ENCODE measurements at regions not wholly inside any gene's neighbourhood (a gene's known extent, or its start where the extent isn't known, plus 50 kb on each side); places are given as distances from the start of the nearest gene placed in this dataset.

DNA sequence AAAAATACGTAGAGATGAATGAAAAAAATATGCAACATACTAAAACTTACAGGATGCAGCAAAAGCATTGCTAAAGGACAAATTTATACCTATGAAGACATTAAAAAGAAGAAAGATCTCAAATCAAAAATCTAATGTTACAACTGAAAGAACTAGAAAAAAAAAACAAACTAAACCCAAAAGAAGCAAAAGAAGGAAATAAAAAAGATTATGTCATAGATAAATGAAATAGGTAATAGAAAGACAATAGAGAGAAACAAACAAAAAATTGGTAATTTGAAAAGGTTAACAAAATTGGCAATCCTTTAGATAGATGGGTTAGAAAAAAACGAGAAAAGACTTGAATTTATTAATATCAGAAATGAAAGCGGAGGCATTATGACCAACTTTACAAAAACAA, 1000.2 kb downstream of the TLE4 start:
- DNase-seq (ENCODE audit: low read depth in 1 of 2, low spot score in 1 of 2) = no peak

DNA sequence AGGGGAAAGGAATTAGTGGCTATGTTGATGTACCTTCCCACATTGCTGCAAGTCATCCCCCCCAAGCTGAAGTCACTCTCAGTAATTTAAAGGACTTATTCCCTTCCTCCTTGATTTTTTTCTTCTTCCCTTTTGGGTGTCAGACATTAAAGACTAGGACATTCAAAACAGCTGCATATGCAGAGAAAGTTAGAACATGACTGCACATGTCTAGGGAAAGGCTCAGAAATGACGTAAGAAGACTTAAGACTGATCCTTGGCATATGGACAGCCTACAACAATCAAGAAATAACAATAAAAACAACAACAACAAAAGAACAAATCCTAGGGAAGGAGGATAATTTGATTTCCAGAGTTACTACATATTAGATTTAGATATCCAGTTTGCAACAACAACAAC, 997.5 kb downstream of the TLE4 start:
- no peak for DNase-seq (ENCODE audit: low read depth in 1 of 2, low spot score in 1 of 2)

GRCh38 chr9:80561526-80561925, 989.8 kb downstream of the TLE4 start:
- no peak for DNase-seq (ENCODE audit: low read depth in 1 of 2, low spot score in 1 of 2)

DNA sequence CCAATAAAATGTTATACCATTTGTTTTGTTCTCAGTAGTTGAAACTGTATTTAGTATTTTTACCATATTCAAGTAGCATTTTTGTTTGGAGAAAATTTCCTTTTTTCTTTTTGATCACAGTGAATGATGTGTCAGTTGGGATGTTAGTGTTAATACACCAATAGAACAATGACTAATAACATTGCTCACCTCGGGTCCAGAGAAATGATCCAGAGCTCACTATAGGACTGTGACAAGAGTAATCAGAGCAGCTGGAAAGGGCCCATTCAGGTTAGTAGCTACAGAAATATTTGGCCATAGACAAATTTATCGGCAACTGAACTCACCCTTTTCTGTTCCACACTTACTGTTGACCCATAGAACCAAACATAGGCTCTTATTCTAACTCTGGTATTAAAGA, 989.2 kb downstream of the TLE4 start:
- DNase-seq (ENCODE audit: low read depth in 1 of 2, low spot score in 1 of 2) = no peak

GRCh38 chr9:80557256-80557655, 985.5 kb downstream of the TLE4 start:
- no peak for DNase-seq (ENCODE audit: low read depth in 1 of 2, low spot score in 1 of 2)

DNA sequence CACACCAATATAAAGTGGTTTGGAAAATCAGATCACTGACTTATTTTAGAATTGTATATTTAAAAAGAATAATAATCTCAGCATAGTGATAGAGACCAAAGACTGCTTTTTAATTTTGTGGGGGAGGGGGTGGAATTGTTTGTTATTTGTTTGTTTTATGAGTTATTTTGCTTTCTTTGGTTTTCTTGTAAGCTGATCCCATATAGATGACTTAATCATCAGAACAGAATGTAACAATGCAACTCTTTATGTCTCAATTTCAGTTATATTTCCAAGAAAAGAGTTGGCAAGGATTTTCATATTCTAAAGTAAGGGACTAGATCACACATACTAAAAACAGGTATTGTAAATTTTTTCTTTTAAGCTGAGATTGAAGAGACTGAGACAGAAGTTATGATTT, 984.9 kb downstream of the TLE4 start:
- no peak for DNase-seq (ENCODE audit: low read depth in 1 of 2, low spot score in 1 of 2)

DNA sequence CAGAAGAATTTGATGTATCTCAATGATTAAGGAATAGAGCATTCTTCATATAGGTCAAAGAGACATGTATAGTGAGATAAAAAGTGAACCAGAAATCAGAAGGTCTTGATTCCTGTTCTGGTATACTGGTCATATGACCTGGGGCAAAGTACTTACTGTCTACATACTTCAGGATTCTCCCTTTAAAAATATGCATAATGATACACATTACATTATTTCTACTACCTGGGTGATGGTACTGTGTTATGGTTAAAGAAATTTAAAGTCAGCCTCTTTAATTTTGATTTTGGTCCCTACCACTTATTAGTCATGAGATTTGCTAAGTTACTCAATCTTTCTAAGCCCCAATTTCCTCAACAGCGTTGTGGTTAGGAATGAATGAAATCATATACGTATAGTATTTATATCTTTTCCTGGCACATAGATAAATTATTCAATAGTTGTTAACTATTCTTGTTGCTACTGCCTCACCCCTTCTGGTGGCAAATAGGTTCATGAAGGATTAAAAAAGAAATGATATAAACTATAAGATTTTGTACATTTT, 984.1 kb downstream of the TLE4 start:
- DNase-seq (ENCODE audit: low read depth in 1 of 2, low spot score in 1 of 2) = no peak

DNA sequence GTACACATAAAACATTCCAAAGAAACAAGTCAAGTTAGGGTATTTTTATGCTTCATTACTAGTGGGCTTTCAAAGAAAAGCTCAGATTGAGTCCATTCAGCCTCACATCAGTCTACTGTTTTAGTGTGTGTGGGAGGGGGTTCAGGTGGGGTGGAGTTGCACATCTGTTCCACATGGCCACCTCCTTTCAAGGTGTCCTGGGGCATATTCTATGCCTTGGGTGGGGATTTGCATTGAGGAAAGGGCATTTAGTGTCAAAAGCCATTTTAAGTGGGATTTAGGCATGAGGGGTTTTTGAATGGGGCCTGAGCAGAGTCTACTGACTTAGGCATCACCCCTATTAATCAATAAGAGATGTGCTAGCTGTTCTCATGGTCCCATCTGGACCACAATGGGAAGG, 983.1 kb downstream of the TLE4 start:
- DNase-seq (ENCODE audit: low read depth in 1 of 2, low spot score in 1 of 2) = no peak

DNA sequence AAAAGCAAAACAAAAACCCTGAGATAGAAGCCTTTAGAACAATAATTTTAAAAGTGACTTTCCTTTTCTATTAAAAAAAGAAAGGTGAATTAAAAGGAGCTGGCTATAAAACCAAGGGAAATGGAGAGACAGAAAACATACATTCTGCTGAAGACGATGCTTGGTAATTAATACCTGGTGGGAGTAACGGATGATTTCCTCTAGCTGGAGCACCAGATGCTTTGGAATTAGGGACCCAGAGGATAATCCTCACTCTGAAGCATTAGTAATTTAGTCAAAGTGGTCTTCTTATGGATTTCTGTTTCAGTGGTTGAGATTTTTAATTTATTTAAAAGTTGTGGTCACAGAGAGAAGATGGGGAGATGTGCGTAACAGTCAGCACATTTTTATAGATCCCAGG, 982.5 kb downstream of the TLE4 start:
- no peak for DNase-seq (ENCODE audit: low read depth in 1 of 2, low spot score in 1 of 2)

- no peak for DNase-seq (ENCODE audit: low read depth in 1 of 2, low spot score in 1 of 2)
These were observed 981.2 kb downstream of the TLE4 start for GRCh38 chr9:80552931-80553330.

DNA sequence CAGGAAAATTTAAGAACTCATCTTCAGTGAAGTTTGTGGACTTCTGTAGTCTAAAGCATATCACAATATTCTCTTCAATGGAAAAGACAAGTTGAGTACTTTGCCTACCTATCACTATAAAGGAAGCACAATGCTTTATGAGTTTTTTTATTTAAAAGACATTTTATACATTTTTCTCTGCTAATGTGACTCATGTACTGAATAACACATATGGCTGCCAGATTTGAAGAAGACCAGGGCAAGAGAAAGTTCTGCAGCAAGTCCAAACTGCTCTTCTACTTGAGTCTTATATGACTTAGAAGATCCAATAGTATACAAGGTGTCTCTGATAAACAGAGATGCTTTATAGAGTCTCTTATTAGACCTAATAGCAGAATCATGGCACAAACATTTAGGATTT, 978.4 kb downstream of the TLE4 start:
- no peak for DNase-seq (ENCODE audit: low read depth in 1 of 2, low spot score in 1 of 2)

GRCh38 chr9:80547613-80548012, 975.8 kb downstream of the TLE4 start:
- DNase-seq (ENCODE audit: low read depth in 1 of 2, low spot score in 1 of 2) = no peak

GRCh38 chr9:80540387-80540786, 968.6 kb downstream of the TLE4 start:
- no peak for DNase-seq (ENCODE audit: low read depth in 1 of 2, low spot score in 1 of 2)

DNA sequence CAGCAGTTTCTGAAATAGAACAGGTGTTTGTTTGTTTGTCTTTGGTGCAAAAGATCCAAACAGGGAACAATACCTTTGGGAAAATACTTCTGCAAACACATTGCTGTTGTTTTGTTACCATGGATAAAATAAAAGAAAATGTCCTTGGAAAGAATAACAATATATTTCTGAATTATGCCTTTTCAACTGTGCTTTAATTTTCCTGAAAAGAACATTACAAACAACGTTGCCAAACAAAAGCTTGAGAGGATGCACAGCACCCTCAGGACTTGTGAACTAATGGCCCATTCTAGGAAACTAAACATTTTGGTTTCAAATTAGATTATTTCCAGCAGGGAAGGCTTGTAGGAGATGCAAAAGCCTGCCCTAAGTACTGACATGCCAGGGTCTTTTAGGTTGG, 967.2 kb downstream of the TLE4 start:
- DNase-seq (ENCODE audit: low read depth in 1 of 2, low spot score in 1 of 2) = no peak

DNA sequence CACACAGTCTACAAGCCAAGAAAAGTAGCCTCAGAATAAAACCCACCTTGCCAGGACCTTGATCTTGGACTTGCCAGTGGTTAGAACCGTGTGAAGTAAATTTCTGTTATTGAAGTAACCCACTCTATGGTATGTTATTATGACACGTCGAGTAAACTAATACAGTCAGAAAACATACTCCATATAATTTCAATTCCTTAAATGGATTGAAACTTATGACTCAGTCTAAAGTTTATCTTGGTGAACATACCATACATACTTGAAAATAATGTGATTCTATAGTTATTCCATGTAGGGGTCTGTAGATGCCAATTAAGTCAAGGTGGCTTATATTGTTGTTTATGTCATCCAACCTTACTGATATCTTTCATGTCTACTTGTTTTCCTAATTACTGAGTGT, 950.7 kb downstream of the TLE4 start:
- DNase-seq (ENCODE audit: low read depth in 1 of 2, low spot score in 1 of 2) = no peak

DNA sequence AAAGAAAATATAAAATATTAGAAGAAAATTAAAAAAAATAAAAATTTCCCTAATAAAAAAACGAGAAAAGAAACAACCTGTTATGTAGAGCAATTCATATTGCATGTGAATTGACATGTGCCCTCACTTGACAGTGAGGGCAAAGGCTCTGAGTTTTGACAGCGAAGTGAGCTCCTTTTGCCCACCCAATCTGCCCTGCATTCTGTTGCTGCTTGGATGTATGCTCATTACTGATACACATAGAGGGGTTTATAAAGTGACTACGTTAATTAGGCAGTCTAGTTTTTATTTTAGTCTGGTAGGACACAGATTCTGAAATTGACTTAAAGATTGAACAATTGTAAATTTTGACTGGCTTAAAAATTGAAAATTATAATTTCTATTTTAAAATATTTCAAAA, 949.4 kb downstream of the TLE4 start:
- no peak for DNase-seq (ENCODE audit: low read depth in 1 of 2, low spot score in 1 of 2)

DNA sequence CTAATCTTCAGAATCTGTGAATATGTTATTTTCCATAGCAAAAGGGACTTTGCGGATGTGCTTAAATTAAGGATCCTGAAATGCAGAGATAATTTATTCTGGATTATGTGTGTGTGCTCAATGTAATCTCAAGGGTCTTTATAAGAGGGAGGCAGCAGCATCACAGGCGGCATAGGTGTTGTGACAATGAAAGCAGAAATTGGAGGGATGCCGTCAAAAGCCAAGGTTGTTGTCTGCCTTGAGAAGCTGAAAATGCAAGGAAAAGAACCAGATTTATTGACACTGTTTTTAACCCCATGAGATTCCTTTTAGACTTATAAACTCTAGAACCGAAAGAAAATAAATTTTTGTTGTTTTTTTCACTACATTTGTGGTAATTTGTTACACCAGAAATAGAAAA, 948.5 kb downstream of the TLE4 start:
- DNase-seq (ENCODE audit: low read depth in 1 of 2, low spot score in 1 of 2) = no peak

DNA sequence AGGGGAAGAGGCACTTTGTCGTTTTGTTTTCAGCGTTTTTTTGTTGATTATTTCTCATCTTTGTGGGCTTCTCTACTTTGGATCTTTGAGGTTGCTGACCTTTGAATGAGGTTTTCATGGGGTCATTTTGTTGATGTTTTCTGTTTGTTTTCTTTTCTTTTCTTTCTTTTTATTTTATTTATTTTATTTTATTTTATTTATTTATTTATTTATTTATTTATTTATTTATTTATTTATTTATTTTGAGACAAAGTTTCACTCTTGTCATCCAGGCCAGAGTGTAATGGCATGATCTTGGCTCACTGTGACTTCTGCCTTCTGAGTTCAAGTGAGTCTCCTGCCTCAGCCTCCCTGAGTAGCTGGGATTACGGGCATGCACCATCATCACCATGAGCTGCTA, 946.7 kb downstream of the TLE4 start:
- no peak for DNase-seq (ENCODE audit: low read depth in 1 of 2, low spot score in 1 of 2)

DNA sequence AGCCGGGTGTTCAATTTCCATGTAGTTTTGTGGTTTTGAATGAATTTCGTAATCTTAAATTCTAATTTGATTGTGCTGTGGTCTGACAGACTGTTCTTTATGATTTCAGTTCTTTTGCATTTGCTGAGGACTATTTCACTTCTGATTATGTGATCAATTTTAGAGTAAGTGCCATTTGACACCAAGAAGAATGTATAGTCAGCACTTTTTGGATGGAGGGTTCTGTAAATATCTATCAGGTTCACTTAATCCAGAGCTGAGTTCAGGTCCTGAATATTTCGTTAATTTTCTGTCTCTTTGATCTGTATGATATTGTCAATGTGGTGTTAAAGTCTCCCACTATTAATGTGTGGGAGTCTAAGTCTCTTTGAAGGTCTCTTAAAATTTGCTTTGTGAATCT, 944.9 kb downstream of the TLE4 start:
- DNase-seq (ENCODE audit: low read depth in 1 of 2, low spot score in 1 of 2) = no peak

DNA sequence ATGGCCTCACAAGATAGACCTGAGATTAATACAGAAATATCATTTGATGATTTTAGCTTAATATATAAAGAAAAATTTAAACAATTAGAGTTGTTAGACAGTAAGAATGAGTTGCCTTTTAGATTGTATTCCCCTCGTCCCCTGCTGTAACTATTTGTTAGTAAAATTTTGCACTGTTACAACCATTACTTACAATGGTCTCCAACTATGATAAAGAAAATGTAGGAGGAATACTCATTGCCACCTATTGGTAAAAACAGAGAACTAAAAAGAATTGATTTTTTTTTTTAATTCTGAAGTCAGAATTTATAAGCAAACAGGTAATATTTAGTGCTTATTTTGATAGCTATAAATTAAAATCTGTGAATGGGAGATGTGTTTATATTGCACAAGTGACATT, 937.6 kb downstream of the TLE4 start:
- no peak for DNase-seq (ENCODE audit: low read depth in 1 of 2, low spot score in 1 of 2)

- DNase-seq (ENCODE audit: low read depth in 1 of 2, low spot score in 1 of 2) = no peak
These were observed 935.8 kb downstream of the TLE4 start for GRCh38 chr9:80507611-80508010.

- DNase-seq (ENCODE audit: low read depth in 1 of 2, low spot score in 1 of 2) = no peak
These were observed 933.0 kb downstream of the TLE4 start for GRCh38 chr9:80504601-80505230.

GRCh38 chr9:80503671-80504281, 932.0 kb downstream of the TLE4 start:
- DNase-seq (ENCODE audit: low read depth in 1 of 2, low spot score in 1 of 2) = no peak
